IMR-90 (cell line): ENCODE measurements at regions not wholly inside any gene's neighbourhood (a gene's known extent, or its start where the extent isn't known, plus 50 kb on each side); places are given as distances from the start of the nearest gene placed in this dataset.

Experiments
- BHLHE40 ChIP-seq: fragments of 150-350 bp; IDR thresholded peaks from 2 replicates; pipeline ENCODE4 v1.6.1; 2016; ENCODE audit warnings: mild to moderate bottlenecking, low read depth, low read length
- CEBPB ChIP-seq: IDR thresholded peaks from 2 replicates; pipeline ENCODE4 v1.6.1; 2012; ENCODE audit warnings: low read depth, low read length, improper control_type of control experiment
- CHD1 ChIP-seq: IDR thresholded peaks from 2 replicates; pipeline ENCODE4 v1.6.1; 2012; ENCODE audit warnings: low read depth, low read length, improper control_type of control experiment
- MAZ ChIP-seq: IDR thresholded peaks from 2 replicates; pipeline ENCODE4 v1.6.1; 2012; ENCODE audit warnings: low read depth, mild to moderate bottlenecking, low read length, improper control_type of control experiment, moderate library complexity, borderline replicate concordance
- MXI1 ChIP-seq: IDR thresholded peaks from 2 replicates; pipeline ENCODE4 v1.6.1; 2012; ENCODE audit warnings: low read depth, mild to moderate bottlenecking, low read length, moderate library complexity, borderline replicate concordance
- POLR2A ChIP-seq: IDR thresholded peaks from 2 replicates; pipeline ENCODE4 v1.6.1; 2012; ENCODE audit warnings: mild to moderate bottlenecking, low read depth, low read length
- RAD21 ChIP-seq: IDR thresholded peaks from 2 replicates; pipeline ENCODE4 v1.6.1; 2012; ENCODE audit warnings: low read length, improper control_type of control experiment
- RCOR1 ChIP-seq: IDR thresholded peaks from 2 replicates; pipeline ENCODE4 v1.6.1; 2012; ENCODE audit warnings: mild to moderate bottlenecking, low read length, improper control_type of control experiment; ENCODE audit not compliant: insufficient replicate concordance
- RFX5 ChIP-seq: IDR thresholded peaks from 2 replicates; pipeline ENCODE4 v1.8.0; 2012; ENCODE audit warnings: low read depth, mild to moderate bottlenecking, low read length, moderate library complexity
- TF ChIP-seq, protein P1 (sequence below): conservative IDR thresholded peaks from 2 replicates; pipeline ENCODE4 v1.5.1; 2012; ENCODE audit warnings: mild to moderate bottlenecking, low read depth, low read length, improper control_type of control experiment
- TF ChIP-seq, protein P2 (sequence below): fragments of 150-350 bp; IDR thresholded peaks from 2 replicates; pipeline ENCODE4 v1.6.1; 2017; ENCODE audit warnings: mild to moderate bottlenecking, antibody characterized with exemption, low read length, low read depth
- TF ChIP-seq, protein P3 (sequence below): fragments of 150-350 bp; IDR thresholded peaks from 2 replicates; pipeline ENCODE4 v1.6.1; 2016; ENCODE audit warnings: low read depth, mild to moderate bottlenecking, low read length, moderate library complexity, borderline replicate concordance

DNA sequence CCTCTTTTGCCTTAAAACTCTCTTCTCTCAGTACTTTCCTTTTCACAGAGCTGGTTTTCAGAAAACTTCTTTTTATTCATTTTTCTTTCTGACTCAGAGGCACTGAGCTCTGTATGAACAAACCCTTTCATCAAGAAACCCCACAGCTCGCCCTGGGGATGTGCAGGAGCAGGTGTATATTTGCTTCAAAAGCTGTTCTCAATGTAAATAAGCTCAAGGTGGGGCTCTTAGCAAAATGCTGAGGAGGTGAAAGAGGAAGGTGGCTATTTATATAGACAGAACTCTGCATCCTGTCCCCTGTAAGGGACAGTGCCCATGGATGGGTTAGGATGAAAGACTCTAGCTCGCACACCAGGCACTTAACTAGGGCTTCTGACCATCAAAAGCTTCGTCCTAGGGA lies 302.0 kb downstream of the WDR72 start:
- no peak for TF ChIP-seq POLR2A
- TF ChIP-seq, protein P1, sequence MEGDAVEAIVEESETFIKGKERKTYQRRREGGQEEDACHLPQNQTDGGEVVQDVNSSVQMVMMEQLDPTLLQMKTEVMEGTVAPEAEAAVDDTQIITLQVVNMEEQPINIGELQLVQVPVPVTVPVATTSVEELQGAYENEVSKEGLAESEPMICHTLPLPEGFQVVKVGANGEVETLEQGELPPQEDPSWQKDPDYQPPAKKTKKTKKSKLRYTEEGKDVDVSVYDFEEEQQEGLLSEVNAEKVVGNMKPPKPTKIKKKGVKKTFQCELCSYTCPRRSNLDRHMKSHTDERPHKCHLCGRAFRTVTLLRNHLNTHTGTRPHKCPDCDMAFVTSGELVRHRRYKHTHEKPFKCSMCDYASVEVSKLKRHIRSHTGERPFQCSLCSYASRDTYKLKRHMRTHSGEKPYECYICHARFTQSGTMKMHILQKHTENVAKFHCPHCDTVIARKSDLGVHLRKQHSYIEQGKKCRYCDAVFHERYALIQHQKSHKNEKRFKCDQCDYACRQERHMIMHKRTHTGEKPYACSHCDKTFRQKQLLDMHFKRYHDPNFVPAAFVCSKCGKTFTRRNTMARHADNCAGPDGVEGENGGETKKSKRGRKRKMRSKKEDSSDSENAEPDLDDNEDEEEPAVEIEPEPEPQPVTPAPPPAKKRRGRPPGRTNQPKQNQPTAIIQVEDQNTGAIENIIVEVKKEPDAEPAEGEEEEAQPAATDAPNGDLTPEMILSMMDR: no peak
- TF ChIP-seq MAZ: no peak
- no peak for TF ChIP-seq CEBPB
- TF ChIP-seq, protein P2, sequence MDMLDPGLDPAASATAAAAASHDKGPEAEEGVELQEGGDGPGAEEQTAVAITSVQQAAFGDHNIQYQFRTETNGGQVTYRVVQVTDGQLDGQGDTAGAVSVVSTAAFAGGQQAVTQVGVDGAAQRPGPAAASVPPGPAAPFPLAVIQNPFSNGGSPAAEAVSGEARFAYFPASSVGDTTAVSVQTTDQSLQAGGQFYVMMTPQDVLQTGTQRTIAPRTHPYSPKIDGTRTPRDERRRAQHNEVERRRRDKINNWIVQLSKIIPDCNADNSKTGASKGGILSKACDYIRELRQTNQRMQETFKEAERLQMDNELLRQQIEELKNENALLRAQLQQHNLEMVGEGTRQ: no peak
- TF ChIP-seq, protein P3, sequence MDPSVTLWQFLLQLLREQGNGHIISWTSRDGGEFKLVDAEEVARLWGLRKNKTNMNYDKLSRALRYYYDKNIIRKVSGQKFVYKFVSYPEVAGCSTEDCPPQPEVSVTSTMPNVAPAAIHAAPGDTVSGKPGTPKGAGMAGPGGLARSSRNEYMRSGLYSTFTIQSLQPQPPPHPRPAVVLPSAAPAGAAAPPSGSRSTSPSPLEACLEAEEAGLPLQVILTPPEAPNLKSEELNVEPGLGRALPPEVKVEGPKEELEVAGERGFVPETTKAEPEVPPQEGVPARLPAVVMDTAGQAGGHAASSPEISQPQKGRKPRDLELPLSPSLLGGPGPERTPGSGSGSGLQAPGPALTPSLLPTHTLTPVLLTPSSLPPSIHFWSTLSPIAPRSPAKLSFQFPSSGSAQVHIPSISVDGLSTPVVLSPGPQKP: no peak
- TF ChIP-seq RCOR1: no peak
- TF ChIP-seq BHLHE40: no peak
- no peak for TF ChIP-seq RFX5
- no peak for TF ChIP-seq RAD21
- no peak for TF ChIP-seq MXI1
- TF ChIP-seq CHD1: no peak
